ENCODE measurements at regions not wholly inside any gene's neighbourhood (a gene's known extent, or its start where the extent isn't known, plus 50 kb on each side); places are given as distances from the start of the nearest gene placed in this dataset.

- no peak overlapping the region for H2BK5ac ChIP-seq (ENCODE audit: low read depth, low read length, poor library complexity)
- H3K9ac ChIP-seq (ENCODE audit: low read length), result no peak overlapping the region
- no peak overlapping the region for H4K8ac ChIP-seq (ENCODE audit: low read depth, low read length)
- no peak for DNase-seq
- no peak overlapping the region for H2BK12ac ChIP-seq (ENCODE audit: low read length)
- H2AK5ac ChIP-seq (ENCODE audit: low read length), result no peak overlapping the region
- H3K79me1 ChIP-seq (ENCODE audit: low read length), result no peaks in the 10 kb centered on the region
- H3K9me3 ChIP-seq (ENCODE audit: insufficient read depth, low read depth, low read length), result no peaks in the 10 kb centered on the region
- no peak overlapping the region for H3K14ac ChIP-seq (ENCODE audit: low read length)
- no CpG with 5 or more reads among the region's 5 CpGs for WGBS (ENCODE audit: extremely low coverage, insufficient coverage, insufficient read length)
- H3K79me2 ChIP-seq (ENCODE audit: control insufficient read depth, insufficient read depth, low read length, poor library complexity), result no peaks in the 10 kb centered on the region
- no peak overlapping the region for H3K18ac ChIP-seq (ENCODE audit: low read length)
- no peak overlapping the region for H4K91ac ChIP-seq (ENCODE audit: low read depth, low read length)
- H2BK120ac ChIP-seq (ENCODE audit: insufficient read depth, low read length, poor library complexity), result no peak overlapping the region
- no peak overlapping the region for H3K4me2 ChIP-seq (ENCODE audit: low read length)
- H4K12ac ChIP-seq (ENCODE audit: low read depth, low read length), result no peak overlapping the region
- no peaks in the 10 kb centered on the region for H3K36me3 ChIP-seq (ENCODE audit: control insufficient read depth in 1 of 2, insufficient read depth in 2 of 2, low read length in 2 of 2)
- H3K27me3 ChIP-seq (ENCODE audit: insufficient read depth, low read length), result peaks cover 38% of the 10 kb centered on the region
- H3K4me1 ChIP-seq (ENCODE audit: control insufficient read depth in 1 of 2, insufficient read depth in 2 of 2, low read length in 2 of 2), result peaks cover 4% of the 10 kb centered on the region in 2 experiments
- H2AFZ ChIP-seq (ENCODE audit: insufficient read depth, low read length, poor library complexity), result no peak overlapping the region
- H3K27ac ChIP-seq (ENCODE audit: low read depth, low read length), result no peak overlapping the region
- no peak overlapping the region for H3K23ac ChIP-seq (ENCODE audit: low read length)
- no peak overlapping the region for H3K4ac ChIP-seq (ENCODE audit: low read depth, low read length)
- no peak overlapping the region for H3K4me3 ChIP-seq (ENCODE audit: low read depth, low read length)
These were observed 112.2 kb upstream of the MYL2 start for GRCh38 chr12:111032591-111032919.

DNA sequence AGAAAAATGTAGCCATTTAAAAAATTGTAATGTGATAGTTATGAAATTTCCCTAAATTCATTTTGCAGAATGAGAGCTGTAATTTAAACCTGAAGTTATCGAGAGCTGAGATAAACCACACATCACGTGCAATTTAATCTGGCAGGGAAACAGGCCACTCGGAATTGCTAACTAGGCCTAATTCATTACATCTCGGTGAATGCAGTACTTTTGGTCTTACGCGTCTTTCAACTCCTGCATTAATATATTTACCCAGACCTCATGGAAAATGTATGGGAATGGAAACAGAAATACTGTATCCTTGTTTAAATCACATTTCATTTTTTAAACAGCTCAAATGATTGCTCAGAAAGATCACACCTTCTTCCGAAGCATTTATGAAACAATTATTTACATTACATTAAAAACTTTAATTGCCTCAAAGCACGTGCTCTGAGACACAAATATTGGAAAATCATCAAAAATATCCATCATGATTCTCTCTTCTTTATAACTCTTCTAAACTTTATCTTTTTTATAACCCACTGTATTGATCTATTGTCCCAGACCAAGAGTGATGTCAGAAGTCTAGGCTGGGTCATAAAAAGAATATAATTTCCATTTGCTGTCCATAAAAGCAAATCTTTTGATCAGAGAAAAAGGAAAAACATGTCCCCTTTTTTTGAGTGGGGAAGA, 111.7 kb upstream of the MYL2 start:
- Histone ChIP-seq H3K14ac (ENCODE audit: low read length) (no peak overlapping the region), H3K4me1 (ENCODE audit: control insufficient read depth in 1 of 2, insufficient read depth in 2 of 2, low read length in 2 of 2) (peaks cover 4% of the 10 kb centered on the region in 2 experiments), H4K91ac (ENCODE audit: low read depth, low read length) (no peak overlapping the region), H3K4me2 (ENCODE audit: low read length) (no peak overlapping the region), H3K9ac (ENCODE audit: low read length) (no peak overlapping the region), H3K4me3 (ENCODE audit: low read depth, low read length) (no peak overlapping the region), H2BK12ac (ENCODE audit: low read length) (no peak overlapping the region), H2AFZ (ENCODE audit: insufficient read depth, low read length, poor library complexity) (no peak overlapping the region), H2BK120ac (ENCODE audit: insufficient read depth, low read length, poor library complexity) (no peak overlapping the region), H3K79me2 (ENCODE audit: control insufficient read depth, insufficient read depth, low read length, poor library complexity) (no peaks in the 10 kb centered on the region), H3K9me3 (ENCODE audit: insufficient read depth, low read depth, low read length) (no peaks in the 10 kb centered on the region), H3K36me3 (ENCODE audit: control insufficient read depth in 1 of 2, insufficient read depth in 2 of 2, low read length in 2 of 2) (no peaks in the 10 kb centered on the region), H2AK5ac (ENCODE audit: low read length) (no peak overlapping the region), H3K4ac (ENCODE audit: low read depth, low read length) (no peak overlapping the region), H4K8ac (ENCODE audit: low read depth, low read length) (no peak overlapping the region), H4K12ac (ENCODE audit: low read depth, low read length) (no peak overlapping the region), H3K23ac (ENCODE audit: low read length) (no peak overlapping the region), H2BK5ac (ENCODE audit: low read depth, low read length, poor library complexity) (no peak overlapping the region), H3K27me3 (ENCODE audit: insufficient read depth, low read length) (peaks cover 36% of the 10 kb centered on the region), H3K27ac (ENCODE audit: low read depth, low read length) (no peak overlapping the region), H3K18ac (ENCODE audit: low read length) (no peak overlapping the region), H3K79me1 (ENCODE audit: low read length) (no peaks in the 10 kb centered on the region)
- no peak for DNase-seq
- WGBS (ENCODE audit: extremely low coverage, insufficient coverage, insufficient read length), result no CpG with 5 or more reads among the region's 8 CpGs

DNA sequence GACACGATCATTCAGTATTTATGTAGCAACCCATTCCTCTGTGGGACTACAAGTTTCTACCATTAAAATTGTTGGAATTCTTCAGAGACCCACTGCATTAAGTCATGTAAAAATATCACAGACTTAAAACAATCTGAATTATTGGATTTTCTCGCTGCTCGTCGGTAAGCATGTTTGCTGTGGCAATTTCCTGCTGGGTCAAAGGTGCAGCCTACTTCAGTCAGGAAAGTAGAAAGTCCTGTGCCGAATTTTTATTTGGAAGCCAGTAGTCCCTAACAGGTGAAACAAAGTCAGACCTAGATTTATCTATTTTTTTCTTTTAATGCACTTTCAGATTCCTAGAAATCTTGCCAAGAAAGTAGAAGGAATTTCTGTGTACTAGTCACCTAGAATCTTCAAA, 110.4 kb upstream of the MYL2 start:
- H3K79me1 ChIP-seq (ENCODE audit: low read length), result no peaks in the 10 kb centered on the region
- H3K27me3 ChIP-seq (ENCODE audit: insufficient read depth, low read length), result peaks cover 27% of the 10 kb centered on the region
- no peak overlapping the region for H4K91ac ChIP-seq (ENCODE audit: low read depth, low read length)
- no peak overlapping the region for H2BK120ac ChIP-seq (ENCODE audit: insufficient read depth, low read length, poor library complexity)
- H3K4me1 ChIP-seq (ENCODE audit: control insufficient read depth in 1 of 2, insufficient read depth in 2 of 2, low read length in 2 of 2), result peaks cover 3 to 4% of the 10 kb centered on the region in 2 experiments
- no peak overlapping the region for H3K27ac ChIP-seq (ENCODE audit: low read depth, low read length)
- no peaks in the 10 kb centered on the region for H3K79me2 ChIP-seq (ENCODE audit: control insufficient read depth, insufficient read depth, low read length, poor library complexity)
- H3K18ac ChIP-seq (ENCODE audit: low read length), result no peak overlapping the region
- no peak overlapping the region for H3K9ac ChIP-seq (ENCODE audit: low read length)
- no peak overlapping the region for H3K14ac ChIP-seq (ENCODE audit: low read length)
- no peak overlapping the region for H2BK5ac ChIP-seq (ENCODE audit: low read depth, low read length, poor library complexity)
- H3K36me3 ChIP-seq (ENCODE audit: control insufficient read depth in 1 of 2, insufficient read depth in 2 of 2, low read length in 2 of 2), result no peaks in the 10 kb centered on the region
- H2BK12ac ChIP-seq (ENCODE audit: low read length), result no peak overlapping the region
- no peak overlapping the region for H2AFZ ChIP-seq (ENCODE audit: insufficient read depth, low read length, poor library complexity)
- no peak overlapping the region for H4K8ac ChIP-seq (ENCODE audit: low read depth, low read length)
- H2AK5ac ChIP-seq (ENCODE audit: low read length), result no peak overlapping the region
- H3K4ac ChIP-seq (ENCODE audit: low read depth, low read length), result no peak overlapping the region
- DNase-seq, result no peak
- no peak overlapping the region for H4K12ac ChIP-seq (ENCODE audit: low read depth, low read length)
- WGBS (ENCODE audit: extremely low coverage, insufficient coverage, insufficient read length), result no CpG with 5 or more reads among the region's 5 CpGs
- no peak overlapping the region for H3K4me2 ChIP-seq (ENCODE audit: low read length)
- H3K23ac ChIP-seq (ENCODE audit: low read length), result no peak overlapping the region
- no peaks in the 10 kb centered on the region for H3K9me3 ChIP-seq (ENCODE audit: insufficient read depth, low read depth, low read length)
- H3K4me3 ChIP-seq (ENCODE audit: low read depth, low read length), result no peak overlapping the region

- Histone ChIP-seq H4K91ac (ENCODE audit: low read depth, low read length) (no peak overlapping the region), H3K14ac (ENCODE audit: low read length) (no peak overlapping the region), H3K23ac (ENCODE audit: low read length) (no peak overlapping the region), H3K4me2 (ENCODE audit: low read length) (no peak overlapping the region), H2AK5ac (ENCODE audit: low read length) (no peak overlapping the region), H3K79me1 (ENCODE audit: low read length) (no peaks in the 10 kb centered on the region), H3K4me3 (ENCODE audit: low read depth, low read length) (no peak overlapping the region), H4K12ac (ENCODE audit: low read depth, low read length) (no peak overlapping the region), H3K27ac (ENCODE audit: low read depth, low read length) (no peak overlapping the region), H2BK5ac (ENCODE audit: low read depth, low read length, poor library complexity) (no peak overlapping the region), H3K9ac (ENCODE audit: low read length) (no peak overlapping the region), H2AFZ (ENCODE audit: insufficient read depth, low read length, poor library complexity) (no peak overlapping the region), H3K4me1 (ENCODE audit: control insufficient read depth in 1 of 2, insufficient read depth in 2 of 2, low read length in 2 of 2) (no peaks in the 10 kb centered on the region), H3K4ac (ENCODE audit: low read depth, low read length) (no peak overlapping the region), H3K79me2 (ENCODE audit: control insufficient read depth, insufficient read depth, low read length, poor library complexity) (no peaks in the 10 kb centered on the region), H3K9me3 (ENCODE audit: insufficient read depth, low read depth, low read length) (no peaks in the 10 kb centered on the region), H2BK120ac (ENCODE audit: insufficient read depth, low read length, poor library complexity) (no peak overlapping the region), H3K36me3 (ENCODE audit: control insufficient read depth in 1 of 2, insufficient read depth in 2 of 2, low read length in 2 of 2) (no peaks in the 10 kb centered on the region), H2BK12ac (ENCODE audit: low read length) (no peak overlapping the region), H3K18ac (ENCODE audit: low read length) (no peak overlapping the region), H3K27me3 (ENCODE audit: insufficient read depth, low read length) (peaks cover 16% of the 10 kb centered on the region), H4K8ac (ENCODE audit: low read depth, low read length) (no peak overlapping the region)
- WGBS (ENCODE audit: extremely low coverage, insufficient coverage, insufficient read length), result no CpG with 5 or more reads among the region's 5 CpGs
- no peak for DNase-seq
These were observed 109.4 kb upstream of the MYL2 start for GRCh38 chr12:111029732-111030131.
